ENCODE measurements at regions not wholly inside any gene's neighbourhood (a gene's known extent, or its start where the extent isn't known, plus 50 kb on each side); places are given as distances from the start of the nearest gene placed in this dataset.

GRCh38 chr7:119329715-119330114, 943.3 kb upstream of the KCND2 start:
- Histone ChIP-seq H3K27me3 (ENCODE audit: insufficient read depth, low read length, poor library complexity, severe bottlenecking) (no peaks in the 10 kb centered on the region), H3K9ac (ENCODE audit: low read depth, low read length, poor library complexity, severe bottlenecking) (no peak overlapping the region), H3K9me3 (ENCODE audit: insufficient read depth, low read depth, low read length) (no peaks in the 10 kb centered on the region), H3K4me2 (ENCODE audit: low read depth, low read length, poor library complexity, severe bottlenecking) (no peak overlapping the region), H3K9me2 (replicated peaks; ENCODE audit: low read depth, low read length) (no peaks in the 10 kb centered on the region), H3K4me3 (ENCODE audit: low read length, poor library complexity, severe bottlenecking) (no peak overlapping the region), H3K36me3 (ENCODE audit: insufficient read depth, low read length) (no peaks in the 10 kb centered on the region), H3F3A (ENCODE audit: low read depth) (no peaks in the 10 kb centered on the region), H2AFZ (ENCODE audit: low read length) (no peak overlapping the region), H3K4me1 (ENCODE audit: insufficient read depth, low read length, poor library complexity, severe bottlenecking) (no peaks in the 10 kb centered on the region), H4K20me1 (ENCODE audit: insufficient read depth, low read length, poor library complexity, severe bottlenecking) (no peaks in the 10 kb centered on the region), H3K79me2 (ENCODE audit: insufficient read depth, low read length) (no peaks in the 10 kb centered on the region)
- no peak for TF ChIP-seq EZH2phosphoT487 (IDR thresholded peaks at IDR 0.05; ENCODE audit: borderline replicate concordance)
- TF ChIP-seq CTCF (conservative IDR thresholded peaks at IDR 0.05; ENCODE audit: low read length) = no peak

- Histone ChIP-seq H2AFZ (ENCODE audit: low read length) (no peak overlapping the region), H3K9me2 (replicated peaks; ENCODE audit: low read depth, low read length) (no peaks in the 10 kb centered on the region), H3K4me2 (ENCODE audit: low read depth, low read length, poor library complexity, severe bottlenecking) (no peak overlapping the region), H3K27me3 (ENCODE audit: insufficient read depth, low read length, poor library complexity, severe bottlenecking) (no peaks in the 10 kb centered on the region), H3K9ac (ENCODE audit: low read depth, low read length, poor library complexity, severe bottlenecking) (no peak overlapping the region), H3K79me2 (ENCODE audit: insufficient read depth, low read length) (no peaks in the 10 kb centered on the region), H3F3A (ENCODE audit: low read depth) (no peaks in the 10 kb centered on the region), H3K36me3 (ENCODE audit: insufficient read depth, low read length) (no peaks in the 10 kb centered on the region), H4K20me1 (ENCODE audit: insufficient read depth, low read length, poor library complexity, severe bottlenecking) (no peaks in the 10 kb centered on the region), H3K9me3 (ENCODE audit: insufficient read depth, low read depth, low read length) (no peaks in the 10 kb centered on the region), H3K4me1 (ENCODE audit: insufficient read depth, low read length, poor library complexity, severe bottlenecking) (no peaks in the 10 kb centered on the region), H3K4me3 (ENCODE audit: low read length, poor library complexity, severe bottlenecking) (no peak overlapping the region)
- TF ChIP-seq EZH2phosphoT487 (IDR thresholded peaks at IDR 0.05; ENCODE audit: borderline replicate concordance) (no peak), CTCF (conservative IDR thresholded peaks at IDR 0.05; ENCODE audit: low read length) (no peak)
Observed at GRCh38 chr7:119335405-119335804, 937.6 kb upstream of the KCND2 start.

GRCh38 chr7:119341822-119342221, 931.2 kb upstream of the KCND2 start:
- no peaks in the 10 kb centered on the region for H3F3A ChIP-seq (ENCODE audit: low read depth)
- no peak overlapping the region for H3K4me2 ChIP-seq (ENCODE audit: low read depth, low read length, poor library complexity, severe bottlenecking)
- H3K9me3 ChIP-seq (ENCODE audit: insufficient read depth, low read depth, low read length) = no peaks in the 10 kb centered on the region
- no peaks in the 10 kb centered on the region for H3K9me2 ChIP-seq (replicated peaks; ENCODE audit: low read depth, low read length)
- no peaks in the 10 kb centered on the region for H3K4me1 ChIP-seq (ENCODE audit: insufficient read depth, low read length, poor library complexity, severe bottlenecking)
- H3K9ac ChIP-seq (ENCODE audit: low read depth, low read length, poor library complexity, severe bottlenecking) = no peak overlapping the region
- H4K20me1 ChIP-seq (ENCODE audit: insufficient read depth, low read length, poor library complexity, severe bottlenecking) = no peaks in the 10 kb centered on the region
- H3K36me3 ChIP-seq (ENCODE audit: insufficient read depth, low read length) = no peaks in the 10 kb centered on the region
- H3K4me3 ChIP-seq (ENCODE audit: low read length, poor library complexity, severe bottlenecking) = no peak overlapping the region
- no peak overlapping the region for H2AFZ ChIP-seq (ENCODE audit: low read length)
- no peaks in the 10 kb centered on the region for H3K27me3 ChIP-seq (ENCODE audit: insufficient read depth, low read length, poor library complexity, severe bottlenecking)
- H3K79me2 ChIP-seq (ENCODE audit: insufficient read depth, low read length) = no peaks in the 10 kb centered on the region
- TF ChIP-seq EZH2phosphoT487 (IDR thresholded peaks at IDR 0.05; ENCODE audit: borderline replicate concordance) (no peak), CTCF (conservative IDR thresholded peaks at IDR 0.05; ENCODE audit: low read length) (no peak)

Data from Loucy (cell line).